Adrenal gland (tissue), 9 donors: ENCODE measurements at regions not wholly inside any gene's neighbourhood (a gene's known extent, or its start where the extent isn't known, plus 50 kb on each side); places are given as distances from the start of the nearest gene placed in this dataset.

Source experiments
- DNase-seq, 7 donors: peaks; one replicate each; pipeline ENCODE4 v3.0.0-alpha.2; 2019 to 2020
- H3K27ac ChIP-seq, 5 donors: fragments of 200-600 bp; sonication (generic) in 4 of 5; 1 replicate in 3 of 5; 2 replicates in 2 of 5; pipeline versions ENCODE4 v1.5.1 to v1.8.0; 2016 to 2020; ENCODE audit warnings: mild to moderate bottlenecking in 1 of 5
- H3K27me3 ChIP-seq: fragments of 200-600 bp; 2 replicates; pipeline ENCODE4 v1.8.0; 2021
- H3K36me3 ChIP-seq, 2 donors: fragments of 200-600 bp; replicated peaks in 1 of 2; 1 replicate in 1 of 2; 2 replicates in 1 of 2; pipeline versions ENCODE4 v1.5.1 to v1.8.0; 2018 to 2022
- H3K4me1 ChIP-seq, 2 donors: fragments of 200-600 bp; replicated peaks in 1 of 2; 1 replicate in 1 of 2; 2 replicates in 1 of 2; pipeline versions ENCODE4 v1.5.1 to v1.8.0; 2018 to 2021
- H3K4me3 ChIP-seq, 4 donors: fragments of 200-600 bp; sonication (generic) in 3 of 4; one replicate each; pipeline ENCODE4 v1.5.1; 2016 to 2018
- H3K9me3 ChIP-seq, 3 donors: fragments of 200-600 bp; sonication (generic) in 1 of 3; replicated peaks in 1 of 3; 1 replicate in 2 of 3; 2 replicates in 1 of 3; pipeline versions ENCODE4 v1.5.1 to v1.8.0; 2016 to 2021
- CTCF ChIP-seq, 6 experiments: fragments of 450-650 bp in 4 of 6; fragments of 200-600 bp in 2 of 6; sonication (generic) in 1 of 6; IDR thresholded peaks; 1 replicate in 5 of 6; 2 replicates in 1 of 6; pipeline versions ENCODE4 v1.5.1 to v1.8.0; 2016 to 2021; ENCODE audit warnings: antibody characterized with exemption in 6 of 6, mild to moderate bottlenecking in 2 of 6, moderate library complexity in 1 of 6
- POLR2A ChIP-seq, 2 donors: fragments of 450-650 bp; IDR thresholded peaks; one replicate each; pipeline ENCODE4 v1.6.1; 2017; ENCODE audit warnings: antibody characterized with exemption in 2 of 2, mild to moderate bottlenecking in 2 of 2, moderate library complexity in 1 of 2
- WGBS, 4 donors: extraction: QIAGEN DNeasy Blood & Tissue Kit in 2 of 4; methylation state at CpG; one replicate each; pipeline versions ENCODE4 v1.1.5 to v1.1.7; 2013 to 2017; 5-methylcytosine and 5-hydroxymethylcytosine counted together
- intact Hi-C, 2 donors: fragments of 100-400 bp; cut with DNase I; formaldehyde crosslinking; loops; one replicate each; pipeline versions ENCODE4 v1.14.1 to v1.15.0; 2022 to 2023
- donor health status: healthy with polysubstance abuse.
- donor health status: Bipolar disorder and iron deficiency.
- donor health status: DM: yes; HTN: yes; CAD: no.
- donor health status: DM: no; HTN: no; CAD: no.
- donor health status: DM: no; HTN: no; CAD: no.

GRCh38 chr2:129757366-129757914, 222.0 kb upstream of the RAB6C start:
- Histone ChIP-seq H3K4me1 (no peaks in the 10 kb centered on the region), H3K9me3 (no peaks in the 10 kb centered on the region), H3K27ac (no peak overlapping the region), H3K27me3 (no peaks in the 10 kb centered on the region), H3K4me3 (no peak overlapping the region), H3K36me3 (no peaks in the 10 kb centered on the region)
- intact Hi-C loops: no loop called here
- DNase-seq: no peak
- no peak for TF ChIP-seq POLR2A (IDR thresholded peaks at IDR 0.05)
- TF ChIP-seq CTCF (IDR thresholded peaks at IDR 0.05): no peak
- 82 to 93% (median 87%) methylated on average over 3 to 9 of the region's 9 CpGs for WGBS, 4 donors

GRCh38 chr2:129757915-129758783, 221.3 kb upstream of the RAB6C start:
- Histone ChIP-seq H3K4me1 (no peaks in the 10 kb centered on the region), H3K27me3 (no peaks in the 10 kb centered on the region), H3K27ac (no peak overlapping the region), H3K36me3 (no peaks in the 10 kb centered on the region), H3K4me3 (peak overlapping the region in 1 of 4 donors; percentile 41), H3K9me3 (no peaks in the 10 kb centered on the region)
- no peak for TF ChIP-seq CTCF (IDR thresholded peaks at IDR 0.05)
- TF ChIP-seq POLR2A (IDR thresholded peaks at IDR 0.05): no peak
- intact Hi-C loops: no loop called here
- 44 to 48% (median 46%) methylated on average over 14 to 15 of the region's 15 CpGs for WGBS, 4 donors
- no peak for DNase-seq

- H3K27ac ChIP-seq: no peak overlapping the region
- no peaks in the 10 kb centered on the region for H3K4me1 ChIP-seq
- H3K4me3 ChIP-seq: peak overlapping the region in 1 of 4 donors; percentile 41
- intact Hi-C loops: no loop called here
- no peaks in the 10 kb centered on the region for H3K36me3 ChIP-seq
- WGBS, 4 donors: 44 to 76% (median 58%) methylated on average over 7 to 14 of the region's 14 CpGs
- peak in 6 of 7 donors; percentile 23 to 56 (median 39) for DNase-seq
- no peak for TF ChIP-seq POLR2A (IDR thresholded peaks at IDR 0.05)
- TF ChIP-seq CTCF (IDR thresholded peaks at IDR 0.05): no peak
- no peaks in the 10 kb centered on the region for H3K9me3 ChIP-seq
- H3K27me3 ChIP-seq: no peaks in the 10 kb centered on the region
These were observed 220.5 kb upstream of the RAB6C start for GRCh38 chr2:129758784-129759471.

GRCh38 chr2:129759472-129760010, 219.9 kb upstream of the RAB6C start:
- H3K36me3 ChIP-seq: no peaks in the 10 kb centered on the region
- H3K4me1 ChIP-seq: no peaks in the 10 kb centered on the region
- TF ChIP-seq POLR2A (IDR thresholded peaks at IDR 0.05) (no peak), CTCF (IDR thresholded peaks at IDR 0.05) (no peak)
- H3K27me3 ChIP-seq: no peaks in the 10 kb centered on the region
- no peaks in the 10 kb centered on the region for H3K9me3 ChIP-seq
- no peak overlapping the region for H3K27ac ChIP-seq
- WGBS, 4 donors: 90 to 95% (median 91%) methylated on average over 2 of the region's 2 CpGs
- intact Hi-C loops: no loop called here
- H3K4me3 ChIP-seq: no peak overlapping the region
- no peak for DNase-seq
